VCaP (cell line): ENCODE measurements at regions not wholly inside any gene's neighbourhood (a gene's known extent, or its start where the extent isn't known, plus 50 kb on each side); places are given as distances from the start of the nearest gene placed in this dataset.
"Not testable (repeated sequence)": the region's sequence is repeated elsewhere in the genome, so short reads cannot be mapped to it uniquely, and the experiment has no call there.

Experiments used
- H3K27ac ChIP-seq: fragments of 450-650 bp; 2 replicates; pipeline ENCODE4 v1.5.1; 2017
- TF ChIP-seq, protein P1 (sequence below): fragments of 450-650 bp; conservative IDR thresholded peaks from 2 replicates; pipeline ENCODE4 v1.5.1; 2017; ENCODE audit warnings: mild to moderate bottlenecking, moderate library complexity

DNA sequence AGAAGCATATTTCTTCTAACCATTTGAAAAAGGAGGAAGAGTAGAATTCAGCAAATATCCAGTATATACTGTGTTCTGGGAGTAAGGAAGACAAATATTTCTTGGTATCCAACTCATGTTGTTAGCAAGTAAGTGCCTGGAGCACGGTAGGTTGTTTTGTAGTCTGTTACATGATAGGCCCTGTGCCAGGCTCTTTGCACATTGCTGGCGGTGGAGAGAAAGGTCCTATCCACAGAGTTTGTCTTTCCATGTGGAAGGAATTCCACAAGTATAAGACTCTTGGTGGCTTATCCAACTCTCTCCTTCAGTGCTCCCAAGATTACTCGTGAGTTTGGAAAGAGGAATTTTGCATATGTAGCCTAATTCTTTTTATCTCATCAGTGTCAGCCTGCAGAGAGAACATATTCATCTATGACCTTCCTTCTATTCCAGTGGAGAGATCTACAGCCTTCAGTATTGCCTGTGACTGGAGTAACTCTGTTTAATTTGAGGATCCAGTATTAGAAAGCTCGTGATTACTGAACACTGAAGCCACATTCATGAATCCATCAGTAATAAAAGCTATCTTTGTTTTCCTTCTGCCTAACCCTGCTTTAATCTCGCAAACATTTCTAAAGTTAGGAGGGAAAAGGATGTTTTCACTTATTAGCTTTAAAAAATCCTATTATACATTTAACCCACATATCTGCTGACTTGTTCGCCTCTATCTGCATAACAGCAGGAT is 183.9 kb upstream of the CSNK1A1L start:
- TF ChIP-seq, protein P1, sequence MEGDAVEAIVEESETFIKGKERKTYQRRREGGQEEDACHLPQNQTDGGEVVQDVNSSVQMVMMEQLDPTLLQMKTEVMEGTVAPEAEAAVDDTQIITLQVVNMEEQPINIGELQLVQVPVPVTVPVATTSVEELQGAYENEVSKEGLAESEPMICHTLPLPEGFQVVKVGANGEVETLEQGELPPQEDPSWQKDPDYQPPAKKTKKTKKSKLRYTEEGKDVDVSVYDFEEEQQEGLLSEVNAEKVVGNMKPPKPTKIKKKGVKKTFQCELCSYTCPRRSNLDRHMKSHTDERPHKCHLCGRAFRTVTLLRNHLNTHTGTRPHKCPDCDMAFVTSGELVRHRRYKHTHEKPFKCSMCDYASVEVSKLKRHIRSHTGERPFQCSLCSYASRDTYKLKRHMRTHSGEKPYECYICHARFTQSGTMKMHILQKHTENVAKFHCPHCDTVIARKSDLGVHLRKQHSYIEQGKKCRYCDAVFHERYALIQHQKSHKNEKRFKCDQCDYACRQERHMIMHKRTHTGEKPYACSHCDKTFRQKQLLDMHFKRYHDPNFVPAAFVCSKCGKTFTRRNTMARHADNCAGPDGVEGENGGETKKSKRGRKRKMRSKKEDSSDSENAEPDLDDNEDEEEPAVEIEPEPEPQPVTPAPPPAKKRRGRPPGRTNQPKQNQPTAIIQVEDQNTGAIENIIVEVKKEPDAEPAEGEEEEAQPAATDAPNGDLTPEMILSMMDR, result no peak
- H3K27ac ChIP-seq, result no peak overlapping the region

DNA sequence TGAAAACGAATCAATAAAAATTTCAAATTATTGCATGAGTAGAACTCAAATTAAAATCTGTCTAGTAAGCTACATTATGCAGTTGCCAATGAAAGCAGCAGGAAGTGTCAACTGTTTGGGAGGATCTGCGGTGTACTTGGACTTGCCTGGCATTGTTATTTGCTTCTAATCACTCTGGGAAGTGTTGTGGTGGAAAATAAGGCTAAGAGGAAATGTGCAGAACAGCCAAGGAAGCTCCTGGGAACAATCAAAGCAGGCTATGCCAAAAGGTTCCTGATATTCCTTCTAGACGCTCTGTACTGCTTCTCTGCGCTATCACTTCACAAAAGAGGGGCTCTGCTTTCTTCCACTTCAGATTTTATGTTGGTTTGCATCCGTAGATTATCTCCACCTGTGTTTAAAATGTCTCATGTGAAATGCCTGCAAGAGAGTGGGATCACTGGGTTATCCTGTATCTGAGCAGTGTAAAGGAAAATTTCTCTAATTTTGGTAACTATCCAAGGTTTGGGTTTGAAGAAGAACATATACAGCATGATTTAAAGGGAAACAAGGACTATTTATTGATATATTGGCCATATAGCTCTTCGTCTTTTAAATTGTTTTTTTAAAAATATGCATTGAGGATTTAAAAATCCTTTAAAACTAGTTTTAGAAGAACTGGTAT is 182.7 kb upstream of the CSNK1A1L start:
- TF ChIP-seq, protein P1, result no peak
- no peak overlapping the region for H3K27ac ChIP-seq

DNA sequence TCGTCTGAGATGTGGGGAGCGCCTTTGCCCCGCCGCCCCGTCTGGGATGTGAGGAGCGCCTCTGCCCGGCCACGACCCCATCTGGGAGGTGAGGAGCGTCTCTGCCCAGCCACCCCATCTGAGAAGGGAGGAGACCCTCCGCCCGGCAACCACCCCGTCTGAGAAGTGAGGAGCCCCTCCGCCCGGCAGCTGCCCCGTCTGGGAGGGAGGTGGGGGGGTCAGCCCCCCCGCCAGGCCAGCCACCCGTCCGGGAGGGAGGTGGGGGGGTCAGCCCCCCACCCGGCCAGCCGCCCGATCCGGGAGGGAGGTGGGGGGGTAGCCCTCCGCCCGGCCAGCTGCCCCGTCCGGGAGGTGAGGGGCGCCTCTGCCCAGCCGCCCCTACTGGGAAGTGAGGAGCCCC is 174.8 kb upstream of the CSNK1A1L start:
- H3K27ac ChIP-seq, result not testable (repeated sequence)

DNA sequence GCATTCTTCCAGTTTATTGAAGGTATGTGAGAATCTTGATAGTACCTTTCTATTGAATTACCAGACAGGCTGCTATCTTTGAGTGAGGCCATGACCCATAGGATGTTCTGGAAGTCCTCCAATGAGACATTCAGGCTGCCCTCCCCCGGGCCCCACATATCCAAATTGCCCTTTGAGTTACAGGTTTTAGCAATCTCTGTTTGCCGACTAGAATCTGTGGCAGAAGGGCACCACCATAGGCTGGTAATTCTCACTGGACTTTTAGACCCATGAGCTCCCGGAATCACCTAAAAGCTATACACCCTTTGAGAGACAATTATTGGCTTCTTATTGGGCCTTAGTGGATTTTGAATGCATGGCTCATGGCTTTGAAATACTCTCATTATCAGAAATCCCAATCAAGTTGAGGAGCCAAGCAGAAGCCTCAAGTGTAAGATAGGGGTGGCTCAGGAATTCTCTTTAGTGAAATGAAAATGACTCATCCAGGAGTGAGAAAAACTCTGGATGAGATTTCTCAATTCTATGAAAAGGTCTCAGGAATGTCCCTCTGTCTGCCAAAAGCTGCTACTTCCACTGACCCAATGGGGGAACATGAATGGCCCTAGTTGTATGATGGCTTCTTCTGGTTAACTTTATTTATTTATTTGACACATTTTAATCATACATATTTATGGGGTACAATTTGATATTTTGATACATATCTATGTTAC is 172.1 kb upstream of the CSNK1A1L start:
- H3K27ac ChIP-seq, result no peak overlapping the region
- TF ChIP-seq, protein P1, result no peak

DNA sequence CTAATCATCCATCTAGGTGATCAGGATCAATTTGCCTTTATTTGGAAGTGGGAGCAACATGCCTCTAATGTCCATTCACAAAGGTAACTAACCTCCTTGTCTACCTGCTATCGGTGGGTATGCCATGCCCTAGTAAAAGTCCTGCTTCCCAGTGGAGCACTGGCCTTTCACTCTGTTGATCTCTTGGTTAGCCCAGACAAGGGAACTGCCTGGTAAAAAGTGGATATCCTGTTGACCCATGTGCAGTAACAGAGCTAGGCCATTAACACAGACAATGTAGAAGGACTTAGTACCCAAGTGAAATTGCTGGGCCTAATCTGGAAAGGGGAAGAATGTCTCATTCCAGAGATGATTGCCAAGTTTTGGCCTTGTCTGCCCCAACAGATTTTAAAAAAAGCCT is 171.5 kb upstream of the CSNK1A1L start:
- H3K27ac ChIP-seq, result no peak overlapping the region
- TF ChIP-seq, protein P1, result no peak

DNA sequence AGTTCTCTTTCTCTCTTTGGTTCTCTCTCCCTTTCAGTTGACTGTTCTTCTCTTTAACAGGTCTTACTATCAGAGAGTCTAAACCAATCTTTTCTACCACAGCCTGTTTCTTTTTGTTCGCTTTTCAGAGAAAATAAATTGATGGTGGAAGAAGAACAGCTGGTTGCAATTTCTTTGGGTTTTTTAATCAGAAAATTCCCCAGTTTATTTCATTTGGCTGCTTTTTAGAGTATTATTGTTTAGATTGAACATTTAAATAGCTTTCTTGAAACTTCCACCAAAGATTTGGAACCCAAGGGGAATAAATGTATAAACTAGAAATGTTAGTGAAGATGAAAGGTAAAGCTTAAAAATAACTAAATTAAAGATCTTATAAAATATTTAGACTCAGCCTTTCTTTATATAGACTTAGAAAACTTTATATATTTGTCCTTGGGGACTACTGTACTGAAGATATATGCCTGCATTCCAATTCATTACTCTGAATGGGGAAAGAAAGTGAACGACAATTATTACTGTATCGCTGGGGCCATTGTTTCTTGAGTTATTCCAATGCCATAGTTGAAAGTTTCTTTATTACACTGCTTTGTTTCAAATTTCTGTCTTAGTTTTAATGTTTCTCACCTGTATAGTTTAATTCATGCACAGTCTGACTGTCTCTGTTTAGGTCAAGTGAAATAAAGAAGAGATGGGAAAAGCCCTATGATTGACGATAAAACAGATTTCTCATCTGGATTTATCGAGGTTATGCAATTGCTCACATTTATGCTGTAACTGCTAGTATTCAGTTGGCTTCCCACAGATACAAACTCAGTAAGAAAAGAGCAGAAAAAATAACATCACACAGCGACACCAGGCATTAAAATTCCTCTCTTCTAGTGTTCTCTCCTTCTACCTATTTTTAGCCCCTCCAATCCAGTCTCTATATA is 169.4 kb upstream of the CSNK1A1L start:
- TF ChIP-seq, protein P1, result no peak

DNA sequence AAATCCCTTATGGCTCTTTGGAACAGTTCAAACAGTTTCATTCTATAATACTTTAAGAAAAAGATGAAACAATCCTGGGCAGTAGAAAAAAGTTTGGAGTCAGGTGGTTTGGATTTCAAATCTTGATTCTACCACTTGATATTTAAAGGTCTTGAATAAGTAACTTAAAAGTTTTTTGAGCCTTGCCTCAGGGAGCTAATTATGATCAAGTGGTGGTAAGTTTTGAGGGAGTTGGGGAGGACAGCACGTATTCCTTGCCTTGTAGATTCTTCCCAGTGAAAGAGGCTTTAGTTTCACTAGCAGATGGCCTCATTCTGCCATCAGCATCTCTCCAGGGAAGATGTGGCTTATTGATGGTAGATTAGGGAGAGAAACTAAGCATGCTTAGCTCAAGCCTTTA is 168.4 kb upstream of the CSNK1A1L start:
- TF ChIP-seq, protein P1, result no peak
- H3K27ac ChIP-seq, result no peak overlapping the region

More for the DNA sequence above, 169.4 kb upstream of the CSNK1A1L start:
- no peak overlapping the region for H3K27ac ChIP-seq
